Astrocyte (in vitro differentiated cells and primary cell): ENCODE measurements at regions not wholly inside any gene's neighbourhood (a gene's known extent, or its start where the extent isn't known, plus 50 kb on each side); places are given as distances from the start of the nearest gene placed in this dataset.

ENCODE experiments used
- EZH2 ChIP-seq: IDR thresholded peaks from 2 replicates; pipeline ENCODE4 v1.6.1; 2012; ENCODE audit warnings: mild to moderate bottlenecking, low read length, inconsistent platforms; ENCODE audit not compliant: insufficient read depth
- TF ChIP-seq, protein P1 (sequence below): IDR thresholded peaks from 2 replicates; pipeline ENCODE4 v1.5.1; 2011; ENCODE audit warnings: low read depth, mild to moderate bottlenecking, inconsistent platforms, low read length, moderate library complexity; ENCODE audit not compliant: insufficient read depth

DNA sequence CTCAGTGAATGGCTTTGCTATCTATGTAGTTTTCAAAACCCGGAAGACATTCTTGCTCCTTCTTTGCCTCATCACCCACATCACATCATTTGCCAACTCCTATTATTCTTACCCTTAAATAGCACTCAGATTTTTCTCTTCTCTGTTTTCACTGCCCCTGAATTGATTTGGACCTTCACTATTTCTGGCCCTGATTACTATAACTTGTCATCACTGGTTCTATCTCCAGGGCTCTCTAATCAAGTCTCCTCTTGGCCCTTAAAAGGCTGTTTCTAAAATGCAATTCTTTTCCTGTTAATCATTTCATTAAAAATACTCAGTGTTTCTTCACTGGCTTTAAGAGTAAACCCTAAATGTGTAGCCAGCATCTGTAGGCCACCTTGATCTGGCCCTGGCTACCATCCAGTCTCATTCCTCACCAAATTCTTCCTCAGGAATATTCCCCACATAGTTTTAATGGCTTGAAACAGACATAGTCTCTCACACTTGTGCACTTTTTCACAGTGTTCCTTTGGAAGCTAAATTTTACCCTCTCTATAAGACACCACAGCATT is 437.1 kb upstream of the CBLB start:
- TF ChIP-seq, protein P1, sequence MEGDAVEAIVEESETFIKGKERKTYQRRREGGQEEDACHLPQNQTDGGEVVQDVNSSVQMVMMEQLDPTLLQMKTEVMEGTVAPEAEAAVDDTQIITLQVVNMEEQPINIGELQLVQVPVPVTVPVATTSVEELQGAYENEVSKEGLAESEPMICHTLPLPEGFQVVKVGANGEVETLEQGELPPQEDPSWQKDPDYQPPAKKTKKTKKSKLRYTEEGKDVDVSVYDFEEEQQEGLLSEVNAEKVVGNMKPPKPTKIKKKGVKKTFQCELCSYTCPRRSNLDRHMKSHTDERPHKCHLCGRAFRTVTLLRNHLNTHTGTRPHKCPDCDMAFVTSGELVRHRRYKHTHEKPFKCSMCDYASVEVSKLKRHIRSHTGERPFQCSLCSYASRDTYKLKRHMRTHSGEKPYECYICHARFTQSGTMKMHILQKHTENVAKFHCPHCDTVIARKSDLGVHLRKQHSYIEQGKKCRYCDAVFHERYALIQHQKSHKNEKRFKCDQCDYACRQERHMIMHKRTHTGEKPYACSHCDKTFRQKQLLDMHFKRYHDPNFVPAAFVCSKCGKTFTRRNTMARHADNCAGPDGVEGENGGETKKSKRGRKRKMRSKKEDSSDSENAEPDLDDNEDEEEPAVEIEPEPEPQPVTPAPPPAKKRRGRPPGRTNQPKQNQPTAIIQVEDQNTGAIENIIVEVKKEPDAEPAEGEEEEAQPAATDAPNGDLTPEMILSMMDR, result no peak
- TF ChIP-seq EZH2, result no peak
